ENCODE measurements at regions not wholly inside any gene's neighbourhood (a gene's known extent, or its start where the extent isn't known, plus 50 kb on each side); places are given as distances from the start of the nearest gene placed in this dataset.
"Not testable (repeated sequence)": the region's sequence is repeated elsewhere in the genome, so short reads cannot be mapped to it uniquely, and the experiment has no call there.

DNA sequence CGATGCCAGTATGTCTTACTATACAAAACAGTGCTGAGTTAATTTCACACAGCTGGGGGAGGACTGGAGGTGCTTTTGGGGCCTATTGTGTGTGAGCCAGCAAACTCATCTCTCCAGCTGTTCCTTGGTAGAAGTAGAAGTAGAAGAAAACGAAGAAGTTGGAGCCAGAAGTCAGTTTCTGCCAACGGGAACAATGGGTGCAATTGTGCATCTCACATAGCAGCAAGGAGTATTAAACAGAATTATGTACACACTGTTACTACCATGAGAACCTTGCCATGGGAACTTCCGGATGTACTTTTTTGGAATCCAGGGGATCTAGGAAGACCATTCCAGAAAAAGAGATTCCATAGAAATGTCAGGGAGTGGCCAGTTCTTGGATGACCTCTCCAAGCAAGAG, 88.6 kb downstream of the VCPKMT start:
- Histone ChIP-seq H4K8ac (ENCODE audit: low read length) (no peak overlapping the region), H2AK5ac (ENCODE audit: low read length, severe bottlenecking) (no peak overlapping the region), H3K4ac (ENCODE audit: low read depth in 1 of 2, low read length in 2 of 2) (no peak overlapping the region), H3K14ac (ENCODE audit: low read length in 2 of 2) (no peak overlapping the region), H2BK15ac (ENCODE audit: low read depth, poor library complexity, severe bottlenecking) (no peak overlapping the region), H3K27me3 (ENCODE audit: control insufficient read depth in 1 of 2, insufficient read depth in 1 of 2, low read length in 2 of 2) (no peaks in the 10 kb centered on the region), H3K36me3 (ENCODE audit: control insufficient read depth in 1 of 2, insufficient read depth in 2 of 2, low read depth in 1 of 2, low read length in 2 of 2) (no peaks in the 10 kb centered on the region), H3K4me3 (ENCODE audit: insufficient read depth in 1 of 2, low read depth in 1 of 2, low read length in 2 of 2) (no peak overlapping the region), H2BK12ac (ENCODE audit: low read length in 2 of 2) (no peak overlapping the region), H3K27ac (ENCODE audit: low read length, poor library complexity, severe bottlenecking) (no peak overlapping the region), H3K4me2 (ENCODE audit: low read length, poor library complexity, severe bottlenecking) (no peak overlapping the region), H3K4me1 (ENCODE audit: control insufficient read depth, insufficient read depth, low read depth, low read length) (peaks cover 5% of the 10 kb centered on the region), H3K23ac (ENCODE audit: low read length in 2 of 2) (no peak overlapping the region), H3K18ac (ENCODE audit: low read depth in 1 of 2, low read length in 2 of 2) (no peak overlapping the region), H4K91ac (ENCODE audit: low read length) (no peak overlapping the region), H3K79me1 (replicated peaks; ENCODE audit: low read length, poor library complexity, severe bottlenecking) (no peaks in the 10 kb centered on the region), H2AFZ (ENCODE audit: low read depth, low read length) (no peak overlapping the region), H3K9me3 (ENCODE audit: control insufficient read depth, low read length) (peaks cover 5% of the 10 kb centered on the region), H2BK5ac (ENCODE audit: low read depth, low read length, poor library complexity, severe bottlenecking) (no peak overlapping the region), H3K9ac (ENCODE audit: low read length) (no peak overlapping the region), H2BK120ac (ENCODE audit: low read depth, low read length) (no peak overlapping the region)
- no peak for DNase-seq
- WGBS: 98% methylated on average over 4 of the region's 4 CpGs

DNA sequence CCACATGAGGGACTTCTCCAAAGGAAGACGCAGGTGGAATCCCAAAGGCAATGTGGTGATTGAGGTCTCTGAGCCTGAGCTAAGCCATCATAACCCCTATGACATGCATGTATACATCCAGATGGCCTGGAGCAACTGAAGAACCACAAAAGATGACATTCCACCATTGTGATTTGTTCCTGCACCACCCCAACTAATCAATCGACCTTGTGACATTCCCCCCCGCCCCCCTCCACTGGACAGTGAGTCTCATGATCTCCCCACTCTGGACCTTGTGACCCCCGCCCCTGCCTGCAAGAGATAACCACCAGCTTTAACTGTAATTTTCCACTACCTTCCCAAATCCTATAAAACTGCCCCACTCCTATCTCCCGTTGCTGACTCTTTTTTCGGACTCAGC, 87.9 kb downstream of the VCPKMT start:
- H2BK15ac ChIP-seq (ENCODE audit: low read depth, poor library complexity, severe bottlenecking): no peak overlapping the region
- no peak overlapping the region for H3K14ac ChIP-seq (ENCODE audit: low read length in 2 of 2)
- no peak overlapping the region for H4K8ac ChIP-seq (ENCODE audit: low read length)
- H3K4ac ChIP-seq (ENCODE audit: low read depth in 1 of 2, low read length in 2 of 2): no peak overlapping the region
- no peak overlapping the region for H3K4me3 ChIP-seq (ENCODE audit: insufficient read depth in 1 of 2, low read depth in 1 of 2, low read length in 2 of 2)
- H2BK12ac ChIP-seq (ENCODE audit: low read length in 2 of 2): no peak overlapping the region
- 76% methylated on average over 6 of the region's 6 CpGs for WGBS
- no peak overlapping the region for H2BK5ac ChIP-seq (ENCODE audit: low read depth, low read length, poor library complexity, severe bottlenecking)
- no peaks in the 10 kb centered on the region for H3K27me3 ChIP-seq (ENCODE audit: control insufficient read depth in 1 of 2, insufficient read depth in 1 of 2, low read length in 2 of 2)
- H2AK5ac ChIP-seq (ENCODE audit: low read length, severe bottlenecking): no peak overlapping the region
- no peaks in the 10 kb centered on the region for H3K36me3 ChIP-seq (ENCODE audit: control insufficient read depth in 1 of 2, insufficient read depth in 2 of 2, low read depth in 1 of 2, low read length in 2 of 2)
- peaks cover 5% of the 10 kb centered on the region for H3K4me1 ChIP-seq (ENCODE audit: control insufficient read depth, insufficient read depth, low read depth, low read length)
- H3K27ac ChIP-seq (ENCODE audit: low read length, poor library complexity, severe bottlenecking): no peak overlapping the region
- no peak overlapping the region for H3K18ac ChIP-seq (ENCODE audit: low read depth in 1 of 2, low read length in 2 of 2)
- no peak for DNase-seq
- peaks cover 5% of the 10 kb centered on the region for H3K9me3 ChIP-seq (ENCODE audit: control insufficient read depth, low read length)
- no peak overlapping the region for H3K9ac ChIP-seq (ENCODE audit: low read length)
- H2AFZ ChIP-seq (ENCODE audit: low read depth, low read length): no peak overlapping the region
- H3K23ac ChIP-seq (ENCODE audit: low read length in 2 of 2): no peak overlapping the region
- H2BK120ac ChIP-seq (ENCODE audit: low read depth, low read length): no peak overlapping the region
- no peak overlapping the region for H3K4me2 ChIP-seq (ENCODE audit: low read length, poor library complexity, severe bottlenecking)
- no peaks in the 10 kb centered on the region for H3K79me1 ChIP-seq (replicated peaks; ENCODE audit: low read length, poor library complexity, severe bottlenecking)
- H4K91ac ChIP-seq (ENCODE audit: low read length): no peak overlapping the region

DNA sequence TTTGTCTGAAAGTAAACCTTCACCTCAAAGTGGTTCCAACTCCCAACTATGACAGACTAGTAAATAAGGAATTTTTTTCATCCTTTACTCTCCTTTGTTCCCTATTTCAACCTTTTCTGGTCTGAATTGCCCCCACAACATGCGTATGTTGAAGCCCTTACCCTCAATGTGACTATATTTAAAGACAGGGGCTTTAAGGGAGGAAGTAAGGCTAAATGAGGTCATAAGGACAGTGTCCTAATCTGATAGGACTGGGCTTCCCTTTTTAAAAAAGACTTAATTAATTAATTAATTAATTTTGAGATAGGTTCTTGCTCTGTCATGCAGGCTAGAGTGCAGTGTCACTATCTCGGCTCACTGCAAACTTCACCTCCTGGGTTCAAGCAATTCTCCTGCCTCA, 86.3 kb downstream of the VCPKMT start:
- Histone ChIP-seq H3K9ac (ENCODE audit: low read length) (no peak overlapping the region), H3K27ac (ENCODE audit: low read length, poor library complexity, severe bottlenecking) (no peak overlapping the region), H3K79me1 (replicated peaks; ENCODE audit: low read length, poor library complexity, severe bottlenecking) (no peaks in the 10 kb centered on the region), H2BK5ac (ENCODE audit: low read depth, low read length, poor library complexity, severe bottlenecking) (no peak overlapping the region), H3K4me1 (ENCODE audit: control insufficient read depth, insufficient read depth, low read depth, low read length) (no peaks in the 10 kb centered on the region), H2BK12ac (ENCODE audit: low read length in 2 of 2) (no peak overlapping the region), H3K18ac (ENCODE audit: low read depth in 1 of 2, low read length in 2 of 2) (no peak overlapping the region), H4K8ac (ENCODE audit: low read length) (no peak overlapping the region), H3K14ac (ENCODE audit: low read length in 2 of 2) (no peak overlapping the region), H2BK120ac (ENCODE audit: low read depth, low read length) (no peak overlapping the region), H4K91ac (ENCODE audit: low read length) (no peak overlapping the region), H3K36me3 (ENCODE audit: control insufficient read depth in 1 of 2, insufficient read depth in 2 of 2, low read depth in 1 of 2, low read length in 2 of 2) (no peaks in the 10 kb centered on the region), H3K9me3 (ENCODE audit: control insufficient read depth, low read length) (peaks cover 5% of the 10 kb centered on the region), H3K4me3 (ENCODE audit: insufficient read depth in 1 of 2, low read depth in 1 of 2, low read length in 2 of 2) (no peak overlapping the region), H3K4ac (ENCODE audit: low read depth in 1 of 2, low read length in 2 of 2) (no peak overlapping the region), H3K27me3 (ENCODE audit: control insufficient read depth in 1 of 2, insufficient read depth in 1 of 2, low read length in 2 of 2) (no peaks in the 10 kb centered on the region), H3K4me2 (ENCODE audit: low read length, poor library complexity, severe bottlenecking) (no peak overlapping the region), H2AFZ (ENCODE audit: low read depth, low read length) (no peak overlapping the region), H2BK15ac (ENCODE audit: low read depth, poor library complexity, severe bottlenecking) (no peak overlapping the region), H3K23ac (ENCODE audit: low read length in 2 of 2) (no peak overlapping the region), H2AK5ac (ENCODE audit: low read length, severe bottlenecking) (no peak overlapping the region)
- WGBS: 100% methylated on average over 2 of the region's 2 CpGs
- no peak for DNase-seq

DNA sequence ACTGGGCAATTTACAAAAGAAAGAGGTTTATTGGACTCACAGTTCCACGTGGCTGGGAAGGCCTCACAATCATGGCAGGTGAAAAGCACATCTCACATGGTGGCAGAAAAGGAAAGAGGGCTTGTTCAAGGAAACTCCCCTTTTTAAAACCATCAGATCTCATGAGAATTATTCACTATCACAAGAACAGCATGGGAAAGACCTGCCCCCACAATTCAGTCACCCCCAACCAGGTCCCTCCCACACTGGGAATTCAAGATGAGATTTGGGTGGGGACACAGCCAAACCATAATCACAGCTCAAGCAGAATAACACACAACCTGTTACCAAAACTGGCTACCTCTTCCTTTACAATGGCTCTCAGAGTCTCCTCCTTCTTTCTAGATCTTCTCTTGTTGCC, 85.5 kb downstream of the VCPKMT start:
- not testable (repeated sequence) for H2BK5ac ChIP-seq (ENCODE audit: low read depth, low read length, poor library complexity, severe bottlenecking); H2BK120ac ChIP-seq (ENCODE audit: low read depth, low read length); H3K9ac ChIP-seq (ENCODE audit: low read length); H3K14ac ChIP-seq (ENCODE audit: low read length in 2 of 2); H4K91ac ChIP-seq (ENCODE audit: low read length); H3K4me1 ChIP-seq (ENCODE audit: control insufficient read depth, insufficient read depth, low read depth, low read length); H3K36me3 ChIP-seq (ENCODE audit: control insufficient read depth in 1 of 2, insufficient read depth in 2 of 2, low read depth in 1 of 2, low read length in 2 of 2); H3K23ac ChIP-seq (ENCODE audit: low read length in 2 of 2); H3K4me3 ChIP-seq (ENCODE audit: insufficient read depth in 1 of 2, low read depth in 1 of 2, low read length in 2 of 2); H3K4ac ChIP-seq (ENCODE audit: low read depth in 1 of 2, low read length in 2 of 2); H3K79me1 ChIP-seq (replicated peaks; ENCODE audit: low read length, poor library complexity, severe bottlenecking); DNase-seq; H3K4me2 ChIP-seq (ENCODE audit: low read length, poor library complexity, severe bottlenecking); H3K27ac ChIP-seq (ENCODE audit: low read length, poor library complexity, severe bottlenecking); H2BK12ac ChIP-seq (ENCODE audit: low read length in 2 of 2); H2BK15ac ChIP-seq (ENCODE audit: low read depth, poor library complexity, severe bottlenecking); H2AK5ac ChIP-seq (ENCODE audit: low read length, severe bottlenecking); H3K18ac ChIP-seq (ENCODE audit: low read depth in 1 of 2, low read length in 2 of 2); H3K9me3 ChIP-seq (ENCODE audit: control insufficient read depth, low read length); H2AFZ ChIP-seq (ENCODE audit: low read depth, low read length); H4K8ac ChIP-seq (ENCODE audit: low read length); H3K27me3 ChIP-seq (ENCODE audit: control insufficient read depth in 1 of 2, insufficient read depth in 1 of 2, low read length in 2 of 2)
- WGBS: 63% methylated on average over 1 of the region's 1 CpG

Measured in mesenchymal stem cell (in vitro differentiated cells and primary cell).